Neural progenitor cell (in vitro differentiated cells): ENCODE measurements at regions not wholly inside any gene's neighbourhood (a gene's known extent, or its start where the extent isn't known, plus 50 kb on each side); places are given as distances from the start of the nearest gene placed in this dataset.
"Not testable (repeated sequence)": the region's sequence is repeated elsewhere in the genome, so short reads cannot be mapped to it uniquely, and the experiment has no call there.

Source experiments
- CTCF ChIP-seq: fragments of 200-600 bp; sonication (generic); IDR thresholded peaks from 2 replicates; pipeline ENCODE4 v1.5.1; 2017; ENCODE audit warnings: antibody characterized with exemption, mild to moderate bottlenecking
- EZH2 ChIP-seq: fragments of 200-600 bp; sonication (generic); IDR thresholded peaks from 2 replicates; pipeline ENCODE4 v1.6.1; 2017; ENCODE audit warnings: antibody characterized with exemption, mild to moderate bottlenecking, moderate library complexity
- EZH2phosphoT487 ChIP-seq: fragments of 200-600 bp; sonication (generic); IDR thresholded peaks from 2 replicates; pipeline ENCODE4 v1.6.1; 2017; ENCODE audit warnings: antibody characterized with exemption

GRCh38 chr3:67252906-67253305 is 254.8 kb downstream of the KBTBD8 start:
- not testable (repeated sequence) for TF ChIP-seq CTCF, EZH2phosphoT487, EZH2
